Suprapubic skin (tissue), 4 donors: ENCODE measurements at regions not wholly inside any gene's neighbourhood (a gene's known extent, or its start where the extent isn't known, plus 50 kb on each side); places are given as distances from the start of the nearest gene placed in this dataset.

Experiments used
- DNase-seq, 2 donors: peaks; one replicate each; pipeline ENCODE4 v3.0.0-alpha.2; 2019; ENCODE audit warnings: low spot score in 2 of 2
- H3K27ac ChIP-seq: fragments of 200-600 bp; sonication (generic); one replicate; pipeline ENCODE4 v1.5.1; 2019
- H3K27me3 ChIP-seq: fragments of 200-600 bp; sonication (generic); one replicate; pipeline ENCODE4 v1.5.1; 2019
- H3K36me3 ChIP-seq: fragments of 200-600 bp; sonication (generic); one replicate; pipeline ENCODE4 v1.5.1; 2019
- H3K4me1 ChIP-seq: fragments of 200-600 bp; sonication (generic); one replicate; pipeline ENCODE4 v1.5.1; 2019
- H3K4me3 ChIP-seq: fragments of 200-600 bp; sonication (generic); one replicate; pipeline ENCODE4 v1.5.1; 2019; ENCODE audit warnings: mild to moderate bottlenecking
- H3K9me3 ChIP-seq: fragments of 200-600 bp; sonication (generic); one replicate; pipeline ENCODE4 v1.5.1; 2019
- CTCF ChIP-seq, 2 donors: fragments of 200-600 bp in 1 of 2; fragments of 450-650 bp in 1 of 2; sonication (generic) in 1 of 2; IDR thresholded peaks; one replicate each; pipeline ENCODE4 v1.5.1; 2016 to 2019; ENCODE audit warnings: antibody characterized with exemption in 2 of 2, mild to moderate bottlenecking in 1 of 2, moderate library complexity in 1 of 2
- EP300 ChIP-seq: sonication (generic); formaldehyde crosslinking; IDR thresholded peaks from one replicate; pipeline ENCODE4 v1.6.1; 2017; ENCODE audit warnings: antibody characterized with exemption
- POLR2A ChIP-seq, 2 donors: fragments of 450-650 bp; IDR thresholded peaks; one replicate each; pipeline ENCODE4 v1.6.1; 2017; ENCODE audit warnings: antibody characterized with exemption in 2 of 2, mild to moderate bottlenecking in 2 of 2, moderate library complexity in 2 of 2
- POLR2AphosphoS5 ChIP-seq, 3 donors: sonication (generic); formaldehyde crosslinking; IDR thresholded peaks; one replicate each; pipeline ENCODE4 v1.6.1; 2017; ENCODE audit warnings: antibody characterized with exemption in 3 of 3
- WGBS: methylation state at CpG from one replicate; pipeline ENCODE4 v1.1.5; 2018; 5-methylcytosine and 5-hydroxymethylcytosine counted together

- no peaks in the 10 kb centered on the region for H3K9me3 ChIP-seq
- H3K4me1 ChIP-seq = no peaks in the 10 kb centered on the region
- no peaks in the 10 kb centered on the region for H3K36me3 ChIP-seq
- no peak for DNase-seq
- no peak overlapping the region for H3K4me3 ChIP-seq
- WGBS = 73% methylated on average over 5 of the region's 5 CpGs
- TF ChIP-seq EP300 (no peak), CTCF (IDR thresholded peaks at IDR 0.05) (no peak), POLR2AphosphoS5 (IDR thresholded peaks at IDR 0.05) (no peak)
- H3K27ac ChIP-seq = no peak overlapping the region
- no peaks in the 10 kb centered on the region for H3K27me3 ChIP-seq
Observed at GRCh38 chr2:23159746-23160405, 225.1 kb upstream of the KLHL29 start.

- no peaks in the 10 kb centered on the region for H3K36me3 ChIP-seq
- DNase-seq = no peak
- H3K4me1 ChIP-seq = no peaks in the 10 kb centered on the region
- TF ChIP-seq POLR2AphosphoS5 (IDR thresholded peaks at IDR 0.05) = no peak
- no peak for TF ChIP-seq EP300
- no peak for TF ChIP-seq CTCF (IDR thresholded peaks at IDR 0.05)
- TF ChIP-seq POLR2A (IDR thresholded peaks at IDR 0.05) = no peak
- no peak overlapping the region for H3K27ac ChIP-seq
- no peak overlapping the region for H3K4me3 ChIP-seq
- H3K9me3 ChIP-seq = no peaks in the 10 kb centered on the region
- H3K27me3 ChIP-seq = no peaks in the 10 kb centered on the region
- WGBS = 82% methylated on average over 2 of the region's 2 CpGs
Observed at GRCh38 chr2:23164173-23164572, 220.8 kb upstream of the KLHL29 start.

- TF ChIP-seq EP300 = no peak
- TF ChIP-seq CTCF (IDR thresholded peaks at IDR 0.05) = no peak
- TF ChIP-seq POLR2A (IDR thresholded peaks at IDR 0.05) = no peak
- TF ChIP-seq POLR2AphosphoS5 (IDR thresholded peaks at IDR 0.05) = no peak
- no peaks in the 10 kb centered on the region for H3K27me3 ChIP-seq
- H3K4me3 ChIP-seq = no peak overlapping the region
- no peak for DNase-seq
- H3K27ac ChIP-seq = no peak overlapping the region
- H3K9me3 ChIP-seq = no peaks in the 10 kb centered on the region
- 63% methylated on average over 1 of the region's 1 CpG for WGBS
- H3K36me3 ChIP-seq = no peaks in the 10 kb centered on the region
- H3K4me1 ChIP-seq = no peaks in the 10 kb centered on the region
Observed at GRCh38 chr2:23169896-23170295, 215.1 kb upstream of the KLHL29 start.

- no peak overlapping the region for H3K4me3 ChIP-seq
- no peaks in the 10 kb centered on the region for H3K4me1 ChIP-seq
- no peak for DNase-seq
- no peak for TF ChIP-seq POLR2A (IDR thresholded peaks at IDR 0.05)
- TF ChIP-seq CTCF (IDR thresholded peaks at IDR 0.05) = no peak
- no peak for TF ChIP-seq EP300
- TF ChIP-seq POLR2AphosphoS5 (IDR thresholded peaks at IDR 0.05) = no peak
- no peaks in the 10 kb centered on the region for H3K36me3 ChIP-seq
- H3K9me3 ChIP-seq = no peaks in the 10 kb centered on the region
- H3K27ac ChIP-seq = no peak overlapping the region
- H3K27me3 ChIP-seq = no peaks in the 10 kb centered on the region
Observed at GRCh38 chr2:23171108-23171507, 213.9 kb upstream of the KLHL29 start.

GRCh38 chr2:23178396-23178795, 206.6 kb upstream of the KLHL29 start:
- no peak for TF ChIP-seq EP300
- no peak for TF ChIP-seq CTCF (IDR thresholded peaks at IDR 0.05)
- no peak for TF ChIP-seq POLR2A (IDR thresholded peaks at IDR 0.05)
- TF ChIP-seq POLR2AphosphoS5 (IDR thresholded peaks at IDR 0.05) = no peak
- Histone ChIP-seq H3K4me3 (no peak overlapping the region), H3K9me3 (no peaks in the 10 kb centered on the region), H3K4me1 (no peaks in the 10 kb centered on the region), H3K36me3 (no peaks in the 10 kb centered on the region), H3K27ac (no peak overlapping the region), H3K27me3 (no peaks in the 10 kb centered on the region)
- DNase-seq = no peak
- 80% methylated on average over 2 of the region's 2 CpGs for WGBS
